ENCODE measurements at regions not wholly inside any gene's neighbourhood (a gene's known extent, or its start where the extent isn't known, plus 50 kb on each side); places are given as distances from the start of the nearest gene placed in this dataset.

DNA sequence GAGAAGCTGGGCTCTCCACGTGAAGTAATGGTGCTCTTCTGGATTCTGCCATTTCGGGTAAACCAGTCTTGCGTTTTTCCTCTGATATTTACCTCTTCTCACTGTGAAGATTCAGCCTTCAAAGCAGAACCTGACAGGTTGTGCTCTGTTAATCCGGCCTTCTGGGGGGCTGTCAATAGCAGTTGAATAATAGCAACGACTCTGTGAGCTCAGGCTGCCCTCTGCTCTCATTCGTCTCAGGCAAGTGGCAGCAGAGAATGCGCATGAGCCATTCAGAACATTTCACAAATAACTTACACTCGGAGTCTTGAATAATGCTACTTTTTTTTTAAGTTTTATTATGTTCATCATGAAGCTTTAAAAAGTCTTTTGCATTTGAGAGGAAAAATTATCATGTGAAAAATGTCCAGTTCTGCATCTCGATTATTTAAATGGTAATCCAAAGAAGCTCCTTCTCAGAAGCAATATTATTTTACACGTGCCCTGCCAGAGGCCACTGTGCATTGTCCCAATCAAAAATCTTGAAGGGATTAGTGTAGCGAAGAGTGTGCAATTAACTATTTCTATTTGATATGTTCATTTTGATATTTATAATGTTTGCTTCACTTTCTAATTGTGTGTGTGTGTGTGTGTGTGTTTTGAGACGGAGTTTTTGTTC lies 354.2 kb upstream of the FAT1 start:
- TF ChIP-seq, protein P1, sequence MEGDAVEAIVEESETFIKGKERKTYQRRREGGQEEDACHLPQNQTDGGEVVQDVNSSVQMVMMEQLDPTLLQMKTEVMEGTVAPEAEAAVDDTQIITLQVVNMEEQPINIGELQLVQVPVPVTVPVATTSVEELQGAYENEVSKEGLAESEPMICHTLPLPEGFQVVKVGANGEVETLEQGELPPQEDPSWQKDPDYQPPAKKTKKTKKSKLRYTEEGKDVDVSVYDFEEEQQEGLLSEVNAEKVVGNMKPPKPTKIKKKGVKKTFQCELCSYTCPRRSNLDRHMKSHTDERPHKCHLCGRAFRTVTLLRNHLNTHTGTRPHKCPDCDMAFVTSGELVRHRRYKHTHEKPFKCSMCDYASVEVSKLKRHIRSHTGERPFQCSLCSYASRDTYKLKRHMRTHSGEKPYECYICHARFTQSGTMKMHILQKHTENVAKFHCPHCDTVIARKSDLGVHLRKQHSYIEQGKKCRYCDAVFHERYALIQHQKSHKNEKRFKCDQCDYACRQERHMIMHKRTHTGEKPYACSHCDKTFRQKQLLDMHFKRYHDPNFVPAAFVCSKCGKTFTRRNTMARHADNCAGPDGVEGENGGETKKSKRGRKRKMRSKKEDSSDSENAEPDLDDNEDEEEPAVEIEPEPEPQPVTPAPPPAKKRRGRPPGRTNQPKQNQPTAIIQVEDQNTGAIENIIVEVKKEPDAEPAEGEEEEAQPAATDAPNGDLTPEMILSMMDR (conservative IDR thresholded peaks at IDR 0.05 in 1 of 2, IDR thresholded peaks at IDR 0.05 in 1 of 2; ENCODE audit: extremely low read depth in 1 of 2, insufficient read depth in 1 of 2, low read depth in 1 of 2, low read length in 2 of 2): no peak
- no peak for TF ChIP-seq EZH2 (IDR thresholded peaks at IDR 0.05; ENCODE audit: borderline replicate concordance, low read length)

Data from mammary epithelial cell (primary cell).